MCF 10A (cell line): ENCODE measurements at regions not wholly inside any gene's neighbourhood (a gene's known extent, or its start where the extent isn't known, plus 50 kb on each side); places are given as distances from the start of the nearest gene placed in this dataset.
A peak's percentile ranks its signal among the peaks of the same experiment; 100 is the strongest.

Experiments
- BruUV-seq: library from RNA; stranded (reverse); fragments of 400-500 nt; replicated peaks from 2 replicates; lab custom pipeline; 2021; lab: Mats Ljungman, UMichigan
- CTCF ChIA-PET: fragments of 300-600 bp; sonication (Branson Sonifier 250); formaldehyde crosslinking; extraction: SDS; loops from one replicate; lab custom pipeline; 2021; ENCODE audit warnings: antibody characterized with exemption, inconsistent platforms; lab: Yijun Ruan, JAX
- POLR2A ChIA-PET: fragments of 300-600, 350-650 bp; sonication (Branson Sonifier 250); formaldehyde crosslinking; extraction: SDS; loops from one replicate; lab custom pipeline; 2020; ENCODE audit warnings: antibody characterized with exemption, inconsistent platforms; lab: Yijun Ruan, JAX
- DNase-seq: peaks from one replicate; pipeline ENCODE4 v3.0.0-alpha.2; 2018; ENCODE audit not compliant: unreplicated experiment
- H3K27ac Mint-ChIP-seq: one replicate; pipeline ENCODE4 v1.8.0; 2022; ENCODE audit warnings: mild to moderate bottlenecking, low read depth, mixed read lengths; ENCODE audit not compliant: unreplicated experiment
- H3K27me3 Mint-ChIP-seq: one replicate; pipeline ENCODE4 v1.8.0; 2022; ENCODE audit warnings: mixed read lengths; ENCODE audit not compliant: insufficient read depth, unreplicated experiment
- H3K36me3 Mint-ChIP-seq: one replicate; pipeline ENCODE4 v1.8.0; 2022; ENCODE audit warnings: mild to moderate bottlenecking, moderate library complexity, mixed read lengths; ENCODE audit not compliant: insufficient read depth, unreplicated experiment
- H3K4me1 Mint-ChIP-seq: one replicate; pipeline ENCODE4 v1.8.0; 2022; ENCODE audit warnings: mixed read lengths; ENCODE audit not compliant: insufficient read depth, unreplicated experiment
- H3K4me3 Mint-ChIP-seq: one replicate; pipeline ENCODE4 v1.8.0; 2022; ENCODE audit warnings: mild to moderate bottlenecking, moderate library complexity, mixed read lengths; ENCODE audit not compliant: unreplicated experiment
- H3K9me3 Mint-ChIP-seq: one replicate; pipeline ENCODE4 v1.8.0; 2022; ENCODE audit warnings: mixed read lengths; ENCODE audit not compliant: unreplicated experiment
- intact Hi-C: fragments of 100-400 bp; cut with micrococcal nuclease; formaldehyde crosslinking; loops from 2 replicates; pipeline ENCODE4 v1.14.1; 2022
- TF ChIP-seq, protein P1 (sequence below): fragments of 200-600 bp; IDR thresholded peaks from one replicate; pipeline ENCODE4 v1.8.0; 2022; ENCODE audit warnings: antibody characterized with exemption, mild to moderate bottlenecking; ENCODE audit not compliant: unreplicated experiment

DNA sequence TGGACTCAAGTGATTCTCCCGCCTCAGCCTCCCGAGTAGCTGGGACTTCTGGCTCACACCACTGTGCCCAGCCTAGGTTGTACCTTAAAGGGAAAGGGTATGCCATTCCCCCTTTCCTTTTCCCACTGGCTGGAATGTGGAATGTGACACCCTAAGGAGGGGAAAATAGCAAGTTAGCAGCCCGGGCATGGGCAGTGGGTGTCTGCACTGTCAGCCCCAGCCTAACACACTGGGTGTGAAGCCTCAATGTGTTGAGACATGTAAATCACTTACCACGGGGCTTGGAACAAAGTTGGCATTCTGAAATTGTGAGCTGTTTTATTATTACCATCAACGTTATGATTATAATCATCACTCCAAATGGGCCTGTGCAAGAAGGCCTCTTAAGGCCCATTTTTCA, 80.8 kb upstream of the PTPN1 start:
- CTCF ChIA-PET = interaction anchor here (0.5 to 4.7 kb wide), 7 partner anchors 8 to 326 kb away, joined by 3 to 26 read pairs (median 3); no protein-coding TSS in a partner anchor
- H3K27me3 Mint-ChIP-seq = no peaks in the 10 kb centered on the region
- intact Hi-C loops = no loop called here
- peaks cover 57% of the 10 kb centered on the region for H3K4me1 Mint-ChIP-seq
- peak; percentile 84 for DNase-seq
- no TSS peak for BruUV-seq
- H3K36me3 Mint-ChIP-seq = peaks cover 14% of the 10 kb centered on the region
- TF ChIP-seq, protein P1, sequence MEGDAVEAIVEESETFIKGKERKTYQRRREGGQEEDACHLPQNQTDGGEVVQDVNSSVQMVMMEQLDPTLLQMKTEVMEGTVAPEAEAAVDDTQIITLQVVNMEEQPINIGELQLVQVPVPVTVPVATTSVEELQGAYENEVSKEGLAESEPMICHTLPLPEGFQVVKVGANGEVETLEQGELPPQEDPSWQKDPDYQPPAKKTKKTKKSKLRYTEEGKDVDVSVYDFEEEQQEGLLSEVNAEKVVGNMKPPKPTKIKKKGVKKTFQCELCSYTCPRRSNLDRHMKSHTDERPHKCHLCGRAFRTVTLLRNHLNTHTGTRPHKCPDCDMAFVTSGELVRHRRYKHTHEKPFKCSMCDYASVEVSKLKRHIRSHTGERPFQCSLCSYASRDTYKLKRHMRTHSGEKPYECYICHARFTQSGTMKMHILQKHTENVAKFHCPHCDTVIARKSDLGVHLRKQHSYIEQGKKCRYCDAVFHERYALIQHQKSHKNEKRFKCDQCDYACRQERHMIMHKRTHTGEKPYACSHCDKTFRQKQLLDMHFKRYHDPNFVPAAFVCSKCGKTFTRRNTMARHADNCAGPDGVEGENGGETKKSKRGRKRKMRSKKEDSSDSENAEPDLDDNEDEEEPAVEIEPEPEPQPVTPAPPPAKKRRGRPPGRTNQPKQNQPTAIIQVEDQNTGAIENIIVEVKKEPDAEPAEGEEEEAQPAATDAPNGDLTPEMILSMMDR = no peak
- no peaks in the 10 kb centered on the region for H3K9me3 Mint-ChIP-seq
- POLR2A ChIA-PET = interaction anchor here (0.6 to 5.0 kb wide), 36 partner anchors 19 to 485 kb away, joined by 3 to 35 read pairs (median 4); partner anchors contain the start of genes CEBPB and PEDS1
- H3K27ac Mint-ChIP-seq = peak overlapping the region; percentile 97
- peak overlapping the region; percentile 85 for H3K4me3 Mint-ChIP-seq

- H3K27ac Mint-ChIP-seq = peak overlapping the region; percentile 97
- intact Hi-C loops = no loop called here
- H3K9me3 Mint-ChIP-seq = no peaks in the 10 kb centered on the region
- DNase-seq = no peak
- H3K36me3 Mint-ChIP-seq = peaks cover 14% of the 10 kb centered on the region
- H3K4me1 Mint-ChIP-seq = peaks cover 62% of the 10 kb centered on the region
- ChIA-PET CTCF (interaction anchor here (0.6 to 4.7 kb wide), 2 partner anchors 32 to 243 kb away, joined by 3 to 26 read pairs; no protein-coding TSS in a partner anchor), POLR2A (interaction anchor here (0.6 to 5.0 kb wide), 6 partner anchors 18 to 243 kb away, joined by 3 to 35 read pairs (median 4); no protein-coding TSS in a partner anchor)
- TF ChIP-seq, protein P1 = no peak
- BruUV-seq = TSS peak; percentile 67
- H3K27me3 Mint-ChIP-seq = no peaks in the 10 kb centered on the region
- H3K4me3 Mint-ChIP-seq = peak overlapping the region; percentile 85
Observed at GRCh38 chr20:50431066-50431450, 79.1 kb upstream of the PTPN1 start.

DNA sequence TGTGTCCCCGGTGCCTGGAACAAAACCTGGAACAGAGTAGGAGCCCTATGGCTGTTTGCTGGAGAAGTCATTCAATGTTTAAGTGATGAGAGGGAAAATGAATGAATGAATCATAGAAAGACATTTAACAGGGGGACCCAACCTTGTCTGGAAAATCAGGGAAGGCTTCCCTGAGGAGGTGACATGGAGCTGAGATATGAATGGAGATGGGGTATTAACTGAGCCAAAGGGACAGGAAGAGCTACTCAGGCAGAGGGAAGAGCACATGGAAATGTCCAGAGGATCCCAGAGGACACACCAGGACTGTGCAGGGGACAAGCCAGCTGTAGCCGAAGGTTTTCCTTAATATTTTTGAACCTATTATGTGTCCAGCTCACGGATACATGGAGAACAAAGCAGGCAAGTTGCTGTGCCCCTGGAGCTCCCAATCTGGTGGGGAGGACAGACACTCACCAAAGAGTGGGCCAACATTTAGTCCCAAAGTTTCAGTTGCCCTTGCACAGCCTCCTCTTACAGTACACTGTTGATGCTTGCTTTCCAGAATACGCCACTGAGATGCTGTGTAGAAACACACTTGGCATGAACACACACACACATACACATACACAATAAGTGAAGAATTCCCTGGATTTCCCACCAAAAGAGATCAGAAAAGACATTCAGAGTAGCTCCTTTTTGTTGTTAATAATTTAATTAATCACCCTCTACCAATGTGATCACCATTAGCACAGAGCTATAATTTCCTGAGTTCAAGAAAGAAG, 77.0 kb upstream of the PTPN1 start:
- BruUV-seq = no TSS peak
- H3K36me3 Mint-ChIP-seq = peaks cover 5% of the 10 kb centered on the region
- intact Hi-C loops = no loop called here
- DNase-seq = no peak
- no peaks in the 10 kb centered on the region for H3K9me3 Mint-ChIP-seq
- H3K4me3 Mint-ChIP-seq = no peak overlapping the region
- H3K4me1 Mint-ChIP-seq = peaks cover 45% of the 10 kb centered on the region
- H3K27ac Mint-ChIP-seq = peak overlapping the region; percentile 94
- POLR2A ChIA-PET = interaction anchor here (0.8 to 2.9 kb wide), 6 partner anchors 17 to 245 kb away, joined by 3 to 12 read pairs (median 4); no protein-coding TSS in a partner anchor
- CTCF ChIA-PET = interaction anchor here (0.6 to 2.9 kb wide), 9 partner anchors 11 to 387 kb away, joined by 3 to 17 read pairs (median 3); no protein-coding TSS in a partner anchor
- no peaks in the 10 kb centered on the region for H3K27me3 Mint-ChIP-seq
- TF ChIP-seq, protein P1 = no peak

DNA sequence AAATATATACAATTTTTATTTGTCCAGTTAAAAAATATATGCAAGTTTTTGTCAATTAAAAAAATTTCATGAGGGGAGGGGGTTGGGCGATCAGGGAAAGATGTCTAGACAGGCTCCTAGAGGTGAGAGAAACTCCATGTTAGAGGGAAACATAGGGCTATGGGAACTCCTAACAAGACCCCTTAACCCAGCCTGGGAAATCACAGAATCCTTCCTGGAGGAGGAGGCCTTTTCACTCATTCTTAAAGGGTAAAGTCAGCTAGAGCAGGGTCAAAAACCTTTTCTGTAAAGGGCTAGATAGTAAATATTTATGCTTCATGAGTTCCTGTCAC, 75.9 kb upstream of the PTPN1 start:
- Mint-ChIP-seq H3K27ac (peak overlapping the region; percentile 94), H3K4me3 (no peak overlapping the region), H3K27me3 (no peaks in the 10 kb centered on the region), H3K9me3 (no peaks in the 10 kb centered on the region), H3K36me3 (peaks cover 12% of the 10 kb centered on the region), H3K4me1 (peaks cover 41% of the 10 kb centered on the region)
- TF ChIP-seq, protein P1 = no peak
- CTCF ChIA-PET = interaction anchor here (0.6 to 2.9 kb wide), 6 partner anchors 9 to 50 kb away, joined by 3 to 17 read pairs (median 4); no protein-coding TSS in a partner anchor
- intact Hi-C loops = no loop called here
- POLR2A ChIA-PET = interaction anchor here (0.5 to 2.9 kb wide), 16 partner anchors 13 to 1210 kb away, joined by 3 to 12 read pairs (median 3); no protein-coding TSS in a partner anchor
- no TSS peak for BruUV-seq
- DNase-seq = no peak
